ENCODE measurements at regions not wholly inside any gene's neighbourhood (a gene's known extent, or its start where the extent isn't known, plus 50 kb on each side); places are given as distances from the start of the nearest gene placed in this dataset.
"Not testable (repeated sequence)": the region's sequence is repeated elsewhere in the genome, so short reads cannot be mapped to it uniquely, and the experiment has no call there.

GRCh38 chr10:17538941-17539340 lies 78.2 kb downstream of the HACD1 start:
- H3K4me3 Mint-ChIP-seq, result no peak overlapping the region
- no peaks in the 10 kb centered on the region for H3K36me3 Mint-ChIP-seq
- H3K27ac Mint-ChIP-seq, result no peak overlapping the region
- ATAC-seq (replicated peaks) (no peak), DNase-seq (no peak)
- no peaks in the 10 kb centered on the region for H3K4me1 Mint-ChIP-seq
- H3K27me3 Mint-ChIP-seq, result no peaks in the 10 kb centered on the region
- peaks cover 3 to 8% of the 10 kb centered on the region in 2 donors for H3K9me3 Mint-ChIP-seq

GRCh38 chr10:17537281-17537680 lies 79.9 kb downstream of the HACD1 start:
- no peaks in the 10 kb centered on the region for H3K4me1 Mint-ChIP-seq
- H3K9me3 Mint-ChIP-seq, result peaks cover 3 to 8% of the 10 kb centered on the region in 2 donors
- no peaks in the 10 kb centered on the region for H3K27me3 Mint-ChIP-seq
- no peak overlapping the region for H3K4me3 Mint-ChIP-seq
- ATAC-seq (replicated peaks) (no peak), DNase-seq (no peak)
- H3K27ac Mint-ChIP-seq, result no peak overlapping the region
- H3K36me3 Mint-ChIP-seq, result no peaks in the 10 kb centered on the region

DNA sequence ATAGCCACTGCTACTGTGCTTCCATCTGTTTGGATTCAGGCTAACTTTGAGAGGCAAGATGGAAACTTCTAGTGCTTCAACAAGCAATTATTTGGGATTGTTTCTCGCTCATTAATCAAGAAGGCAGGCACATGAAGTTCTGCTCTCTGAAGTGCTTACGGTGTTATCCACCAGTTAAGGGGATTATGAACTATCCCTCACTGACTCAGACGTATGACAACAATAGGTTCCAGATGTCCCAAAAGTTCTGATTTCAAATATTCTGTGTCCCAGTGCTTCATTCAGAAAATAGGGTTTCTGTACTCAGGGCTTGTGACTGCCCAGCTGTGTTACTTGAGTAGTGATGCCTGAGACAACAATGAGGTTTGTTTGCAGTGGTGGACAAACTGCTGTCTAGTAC lies 81.0 kb downstream of the HACD1 start:
- no peak overlapping the region for H3K4me3 Mint-ChIP-seq
- ATAC-seq (replicated peaks), result no peak
- no peaks in the 10 kb centered on the region for H3K4me1 Mint-ChIP-seq

GRCh38 chr10:17533731-17534130 lies 79.3 kb upstream of the ST8SIA6 start:
- no peak overlapping the region for H3K4me3 Mint-ChIP-seq
- no peaks in the 10 kb centered on the region for H3K36me3 Mint-ChIP-seq
- DNase-seq (no peak), ATAC-seq (replicated peaks) (no peak)
- no peak overlapping the region for H3K27ac Mint-ChIP-seq
- H3K9me3 Mint-ChIP-seq, result peaks cover under 1 to 3% of the 10 kb centered on the region in 2 donors
- no peaks in the 10 kb centered on the region for H3K4me1 Mint-ChIP-seq
- H3K27me3 Mint-ChIP-seq, result no peaks in the 10 kb centered on the region

More for the DNA sequence above, 81.0 kb downstream of the HACD1 start:
- Mint-ChIP-seq H3K27me3 (no peaks in the 10 kb centered on the region), H3K36me3 (no peaks in the 10 kb centered on the region), H3K27ac (no peak overlapping the region), H3K9me3 (peaks cover 3 to 8% of the 10 kb centered on the region in 2 donors)
- no peak for DNase-seq

DNA sequence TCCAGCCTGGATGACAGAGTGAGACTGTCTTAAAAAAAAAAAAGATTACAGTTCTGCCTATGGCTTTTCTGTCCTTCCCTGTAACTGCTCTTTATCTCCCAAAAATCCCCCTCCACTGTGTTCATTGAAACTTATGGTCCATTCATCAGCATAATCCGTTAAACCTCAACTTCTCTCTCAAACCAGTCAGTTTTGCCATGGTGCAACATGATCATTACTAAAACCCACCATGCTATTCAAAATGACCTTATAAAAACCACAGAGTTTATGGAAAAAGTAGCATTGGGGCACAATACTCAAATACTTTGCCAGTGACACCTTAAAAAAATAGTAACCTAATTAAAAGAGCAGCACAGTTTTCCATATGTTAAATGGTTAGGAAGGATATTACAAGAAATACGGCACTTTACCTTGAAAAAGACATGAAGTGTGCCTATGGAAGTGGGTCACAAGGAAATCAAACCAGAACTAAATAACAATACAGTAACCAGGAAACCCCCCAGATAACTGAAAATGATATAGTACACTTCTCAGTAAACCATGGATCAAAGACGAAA lies 74.0 kb upstream of the ST8SIA6 start:
- Mint-ChIP-seq H3K9me3 (no peaks in the 10 kb centered on the region), H3K27ac (no peak overlapping the region), H3K36me3 (no peaks in the 10 kb centered on the region), H3K4me3 (no peak overlapping the region), H3K4me1 (no peaks in the 10 kb centered on the region), H3K27me3 (peaks cover 0 to 3% of the 10 kb centered on the region in 2 donors)
- no peak for ATAC-seq (replicated peaks)
- DNase-seq, result no peak

DNA sequence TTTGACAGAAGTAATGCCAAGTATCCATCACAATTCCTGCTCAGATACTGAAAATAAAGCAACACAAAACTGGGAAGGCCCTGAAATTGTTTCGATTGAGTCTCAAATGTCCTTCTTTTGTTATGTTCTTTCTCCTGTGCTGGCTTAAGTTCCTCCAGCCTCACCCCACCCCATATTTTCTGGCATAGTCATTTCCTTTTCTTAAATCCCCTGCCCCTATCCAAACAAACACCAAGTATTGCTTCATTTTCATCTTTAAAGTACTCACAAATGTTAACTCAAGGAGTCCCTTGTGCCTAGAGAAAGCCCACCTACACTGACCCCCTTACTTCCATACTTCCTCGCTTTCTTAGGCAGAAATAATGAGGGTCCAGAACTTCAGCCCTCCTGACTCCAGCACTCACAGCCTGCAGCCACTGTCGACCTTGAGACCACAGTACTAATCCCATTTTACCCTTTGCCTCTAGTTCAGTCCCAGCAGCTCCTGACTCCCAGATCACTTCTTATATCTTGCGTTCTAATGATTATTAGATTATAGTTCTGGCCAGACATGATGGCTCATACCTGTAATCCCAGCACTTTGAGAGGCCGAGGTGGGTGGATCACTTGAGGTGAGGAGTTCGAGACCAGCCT lies 73.2 kb upstream of the ST8SIA6 start:
- no peak overlapping the region for H3K27ac Mint-ChIP-seq
- no peak for ATAC-seq (replicated peaks)
- no peaks in the 10 kb centered on the region for H3K4me1 Mint-ChIP-seq
- H3K36me3 Mint-ChIP-seq, result no peaks in the 10 kb centered on the region
- peaks cover 0 to 4% of the 10 kb centered on the region in 2 donors for H3K9me3 Mint-ChIP-seq
- no peak for DNase-seq
- H3K4me3 Mint-ChIP-seq, result no peak overlapping the region
- H3K27me3 Mint-ChIP-seq, result peaks cover 0 to 3% of the 10 kb centered on the region in 2 donors

GRCh38 chr10:17526571-17526970 lies 72.2 kb upstream of the ST8SIA6 start:
- not testable (repeated sequence) for DNase-seq; ATAC-seq (replicated peaks); H3K4me3 Mint-ChIP-seq; H3K4me1 Mint-ChIP-seq; H3K27ac Mint-ChIP-seq; H3K9me3 Mint-ChIP-seq; H3K36me3 Mint-ChIP-seq; H3K27me3 Mint-ChIP-seq

DNA sequence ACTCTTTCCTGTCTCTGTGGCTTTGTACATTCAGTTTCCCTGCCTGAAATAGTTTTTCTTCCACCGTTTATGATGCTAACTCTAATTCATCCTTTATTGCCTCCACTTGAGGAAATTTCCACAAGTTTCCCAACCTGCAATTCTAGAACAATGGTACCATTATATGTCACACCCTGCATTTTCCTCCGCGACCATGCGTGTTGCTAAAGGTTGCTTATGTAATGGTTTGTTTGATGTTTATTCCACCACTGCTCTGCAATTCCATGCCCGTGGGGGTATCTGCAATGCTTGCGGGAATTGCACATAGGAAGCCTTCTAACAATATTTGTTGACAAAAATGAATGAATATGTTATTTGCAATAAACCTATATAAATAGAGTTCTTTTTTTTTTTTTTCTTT lies 69.5 kb upstream of the ST8SIA6 start:
- H3K9me3 Mint-ChIP-seq, result peaks cover 0 to 4% of the 10 kb centered on the region in 2 donors
- H3K4me1 Mint-ChIP-seq, result no peaks in the 10 kb centered on the region
- H3K27me3 Mint-ChIP-seq, result peaks cover 0 to 7% of the 10 kb centered on the region in 2 donors
- no peaks in the 10 kb centered on the region for H3K36me3 Mint-ChIP-seq
- ATAC-seq (replicated peaks) (no peak), DNase-seq (no peak)
- H3K4me3 Mint-ChIP-seq, result no peak overlapping the region
- no peak overlapping the region for H3K27ac Mint-ChIP-seq

DNA sequence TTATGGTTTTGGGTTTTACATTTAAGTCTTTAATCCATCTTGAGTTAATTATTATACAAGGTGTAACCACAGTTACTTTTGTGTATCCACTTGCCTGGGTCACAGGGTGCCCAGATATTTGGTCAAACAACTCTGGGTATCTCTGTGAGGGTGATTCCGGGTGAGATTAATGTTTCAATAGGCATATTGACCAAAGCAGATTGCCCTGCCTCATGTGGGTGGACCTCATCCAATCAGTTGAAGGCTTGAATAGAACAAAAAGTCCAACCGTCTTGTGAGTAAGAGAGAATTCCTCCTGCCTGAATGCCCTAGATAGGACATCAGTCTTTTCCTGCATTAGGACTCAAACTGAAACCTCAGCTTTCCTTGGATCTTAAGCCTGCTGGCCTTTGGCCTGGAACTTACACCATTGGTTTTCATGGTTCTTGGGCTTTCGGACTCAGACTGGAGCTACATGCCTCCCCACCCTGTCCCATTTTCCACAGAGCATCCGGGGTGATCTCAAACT lies 68.9 kb upstream of the ST8SIA6 start:
- H3K4me1 Mint-ChIP-seq, result no peaks in the 10 kb centered on the region
- no peak overlapping the region for H3K4me3 Mint-ChIP-seq
- no peak for ATAC-seq (replicated peaks)
- no peak for DNase-seq
- H3K27ac Mint-ChIP-seq, result no peak overlapping the region
- peaks cover 0 to 7% of the 10 kb centered on the region in 2 donors for H3K27me3 Mint-ChIP-seq
- H3K9me3 Mint-ChIP-seq, result peaks cover 0 to 4% of the 10 kb centered on the region in 2 donors
- H3K36me3 Mint-ChIP-seq, result no peaks in the 10 kb centered on the region

- ATAC-seq (replicated peaks); H3K4me3 Mint-ChIP-seq; H3K27me3 Mint-ChIP-seq; DNase-seq; H3K36me3 Mint-ChIP-seq; H3K27ac Mint-ChIP-seq; H3K4me1 Mint-ChIP-seq; H3K9me3 Mint-ChIP-seq: not testable (repeated sequence)
Measured at GRCh38 chr10:17522269-17522668, 67.9 kb upstream of the ST8SIA6 start.

GRCh38 chr10:17519457-17519856 lies 65.1 kb upstream of the ST8SIA6 start:
- ATAC-seq (replicated peaks) (no peak), DNase-seq (no peak)
- Mint-ChIP-seq H3K4me3 (no peak overlapping the region), H3K36me3 (no peaks in the 10 kb centered on the region), H3K27ac (no peak overlapping the region), H3K9me3 (peaks cover 8 to 12% of the 10 kb centered on the region in 2 donors), H3K4me1 (no peaks in the 10 kb centered on the region), H3K27me3 (peaks cover 4 to 5% of the 10 kb centered on the region in 2 donors)

DNA sequence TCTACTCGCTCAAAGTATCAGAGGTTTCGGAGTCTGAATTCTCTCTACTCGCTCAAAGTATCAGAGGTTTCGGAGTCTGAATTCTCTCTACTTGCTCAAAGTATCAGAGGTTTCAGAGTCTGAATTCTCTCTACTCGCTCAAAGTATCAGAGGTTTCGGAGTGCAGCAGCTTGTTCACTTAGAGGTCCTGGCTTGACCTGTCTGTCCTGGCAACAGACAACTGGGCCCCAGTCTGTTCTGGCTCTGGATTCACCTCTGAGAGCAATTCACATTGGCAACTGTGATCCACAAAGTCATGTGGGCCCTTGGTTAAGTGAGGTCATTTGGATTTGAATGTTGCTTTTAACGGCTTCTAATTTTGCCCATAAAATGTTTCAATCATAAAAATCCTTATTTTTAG lies 63.9 kb upstream of the ST8SIA6 start:
- peaks cover 8 to 12% of the 10 kb centered on the region in 2 donors for H3K9me3 Mint-ChIP-seq
- no peaks in the 10 kb centered on the region for H3K4me1 Mint-ChIP-seq
- peaks cover 4 to 5% of the 10 kb centered on the region in 2 donors for H3K27me3 Mint-ChIP-seq

DNA sequence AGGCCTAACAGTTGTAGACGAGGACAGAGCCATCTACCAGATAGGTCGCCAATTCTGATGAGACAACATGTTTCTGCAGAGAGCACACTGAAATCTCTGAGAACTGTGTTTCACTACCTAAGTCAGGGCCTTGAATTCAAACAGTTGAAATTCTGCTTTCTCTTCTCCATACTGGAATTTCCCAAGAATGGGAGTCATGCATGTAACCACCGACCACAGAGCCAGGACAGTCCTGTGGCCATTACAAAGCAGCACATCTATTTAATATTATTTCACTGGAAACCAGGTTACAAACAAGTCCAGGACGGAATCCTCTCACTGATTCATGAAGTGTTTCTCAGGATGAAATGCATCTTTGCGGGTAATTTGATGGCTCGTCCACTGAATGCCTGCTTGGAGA lies 62.0 kb upstream of the ST8SIA6 start:
- no peaks in the 10 kb centered on the region for H3K4me1 Mint-ChIP-seq
- H3K9me3 Mint-ChIP-seq, result peaks cover 8% of the 10 kb centered on the region in 2 donors
- ATAC-seq (replicated peaks) (no peak), DNase-seq (no peak)
- no peaks in the 10 kb centered on the region for H3K36me3 Mint-ChIP-seq
- H3K27ac Mint-ChIP-seq, result no peak overlapping the region
- no peak overlapping the region for H3K4me3 Mint-ChIP-seq
- peaks cover 1 to 5% of the 10 kb centered on the region in 2 donors for H3K27me3 Mint-ChIP-seq

More for the DNA sequence above, 63.9 kb upstream of the ST8SIA6 start:
- Mint-ChIP-seq H3K4me3 (no peak overlapping the region), H3K27ac (no peak overlapping the region), H3K36me3 (no peaks in the 10 kb centered on the region)
- ATAC-seq (replicated peaks) (no peak), DNase-seq (no peak)

- Mint-ChIP-seq H3K27ac (no peak overlapping the region), H3K4me1 (no peaks in the 10 kb centered on the region), H3K9me3 (peaks cover 8 to 12% of the 10 kb centered on the region in 2 donors), H3K36me3 (no peaks in the 10 kb centered on the region), H3K4me3 (no peak overlapping the region), H3K27me3 (peaks cover 5 to 8% of the 10 kb centered on the region in 2 donors)
- DNase-seq (no peak), ATAC-seq (replicated peaks) (no peak)
Measured at GRCh38 chr10:17512341-17513001, 58.1 kb upstream of the ST8SIA6 start.

All from stimulated activated naive B cell treated with anti-CD40 and anti-IgM and Interleukin-4, amounts not matched to agents 10 μg/mL and 1 μg/mL and 100 μg/mL, for 72 hours (primary cell).